Endothelial cell (in vitro differentiated cells): ENCODE measurements at regions not wholly inside any gene's neighbourhood (a gene's known extent, or its start where the extent isn't known, plus 50 kb on each side); places are given as distances from the start of the nearest gene placed in this dataset.

ENCODE experiments used
- DNase-seq: peaks from one replicate; pipeline ENCODE4 v3.0.0; 2021; ENCODE audit warnings: low spot score
- H3K27ac Mint-ChIP-seq: one replicate; pipeline ENCODE4 v1.8.0; 2021; ENCODE audit warnings: mixed read lengths, inconsistent platforms; ENCODE audit not compliant: unreplicated experiment
- H3K27me3 Mint-ChIP-seq: one replicate; pipeline ENCODE4 v1.8.0; 2021; ENCODE audit warnings: mild to moderate bottlenecking, moderate library complexity, mixed read lengths, inconsistent platforms; ENCODE audit not compliant: unreplicated experiment
- H3K36me3 Mint-ChIP-seq: one replicate; pipeline ENCODE4 v1.8.0; 2021; ENCODE audit warnings: mild to moderate bottlenecking, low read depth, mixed read lengths, inconsistent platforms; ENCODE audit not compliant: unreplicated experiment
- H3K4me1 Mint-ChIP-seq: one replicate; pipeline ENCODE4 v1.8.0; 2021; ENCODE audit warnings: mild to moderate bottlenecking, mixed read lengths, inconsistent platforms; ENCODE audit not compliant: unreplicated experiment
- H3K4me3 Mint-ChIP-seq: one replicate; pipeline ENCODE4 v1.8.0; 2021; ENCODE audit warnings: mild to moderate bottlenecking, mixed read lengths, inconsistent platforms; ENCODE audit not compliant: unreplicated experiment
- H3K9me3 Mint-ChIP-seq: one replicate; pipeline ENCODE4 v1.8.0; 2021; ENCODE audit warnings: mixed read lengths, inconsistent platforms; ENCODE audit not compliant: unreplicated experiment
- TF ChIP-seq, protein P1 (sequence below): fragments of 200-600 bp; sonication (generic); IDR thresholded peaks from one replicate; pipeline ENCODE4 v1.5.0; 2021; ENCODE audit warnings: antibody characterized with exemption; ENCODE audit not compliant: unreplicated experiment

DNA sequence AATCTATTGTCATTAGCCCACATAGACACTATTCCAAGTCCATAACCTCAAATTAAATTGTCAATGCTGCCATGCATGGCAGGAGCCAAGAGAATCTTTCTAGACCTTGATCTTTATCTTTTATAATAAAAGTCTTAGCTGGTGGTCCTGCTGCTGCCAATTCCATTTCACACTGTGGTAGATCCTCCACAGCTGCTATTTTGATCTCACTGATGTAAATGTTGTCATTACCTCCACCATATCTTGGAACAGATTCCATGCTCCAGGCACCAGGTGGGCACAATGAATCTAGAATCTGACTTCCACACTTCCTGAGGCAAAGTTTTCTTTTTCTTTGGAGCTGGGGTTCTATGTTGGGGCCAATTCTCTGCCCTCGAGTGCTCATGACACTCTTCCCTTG lies 161.2 kb downstream of the TMTC3 start:
- H3K36me3 Mint-ChIP-seq, result no peaks in the 10 kb centered on the region
- no peaks in the 10 kb centered on the region for H3K9me3 Mint-ChIP-seq
- H3K4me1 Mint-ChIP-seq, result no peaks in the 10 kb centered on the region
- no peaks in the 10 kb centered on the region for H3K27me3 Mint-ChIP-seq
- TF ChIP-seq, protein P1, sequence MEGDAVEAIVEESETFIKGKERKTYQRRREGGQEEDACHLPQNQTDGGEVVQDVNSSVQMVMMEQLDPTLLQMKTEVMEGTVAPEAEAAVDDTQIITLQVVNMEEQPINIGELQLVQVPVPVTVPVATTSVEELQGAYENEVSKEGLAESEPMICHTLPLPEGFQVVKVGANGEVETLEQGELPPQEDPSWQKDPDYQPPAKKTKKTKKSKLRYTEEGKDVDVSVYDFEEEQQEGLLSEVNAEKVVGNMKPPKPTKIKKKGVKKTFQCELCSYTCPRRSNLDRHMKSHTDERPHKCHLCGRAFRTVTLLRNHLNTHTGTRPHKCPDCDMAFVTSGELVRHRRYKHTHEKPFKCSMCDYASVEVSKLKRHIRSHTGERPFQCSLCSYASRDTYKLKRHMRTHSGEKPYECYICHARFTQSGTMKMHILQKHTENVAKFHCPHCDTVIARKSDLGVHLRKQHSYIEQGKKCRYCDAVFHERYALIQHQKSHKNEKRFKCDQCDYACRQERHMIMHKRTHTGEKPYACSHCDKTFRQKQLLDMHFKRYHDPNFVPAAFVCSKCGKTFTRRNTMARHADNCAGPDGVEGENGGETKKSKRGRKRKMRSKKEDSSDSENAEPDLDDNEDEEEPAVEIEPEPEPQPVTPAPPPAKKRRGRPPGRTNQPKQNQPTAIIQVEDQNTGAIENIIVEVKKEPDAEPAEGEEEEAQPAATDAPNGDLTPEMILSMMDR, result no peak
- DNase-seq, result no peak
- no peak overlapping the region for H3K27ac Mint-ChIP-seq
- no peak overlapping the region for H3K4me3 Mint-ChIP-seq

DNA sequence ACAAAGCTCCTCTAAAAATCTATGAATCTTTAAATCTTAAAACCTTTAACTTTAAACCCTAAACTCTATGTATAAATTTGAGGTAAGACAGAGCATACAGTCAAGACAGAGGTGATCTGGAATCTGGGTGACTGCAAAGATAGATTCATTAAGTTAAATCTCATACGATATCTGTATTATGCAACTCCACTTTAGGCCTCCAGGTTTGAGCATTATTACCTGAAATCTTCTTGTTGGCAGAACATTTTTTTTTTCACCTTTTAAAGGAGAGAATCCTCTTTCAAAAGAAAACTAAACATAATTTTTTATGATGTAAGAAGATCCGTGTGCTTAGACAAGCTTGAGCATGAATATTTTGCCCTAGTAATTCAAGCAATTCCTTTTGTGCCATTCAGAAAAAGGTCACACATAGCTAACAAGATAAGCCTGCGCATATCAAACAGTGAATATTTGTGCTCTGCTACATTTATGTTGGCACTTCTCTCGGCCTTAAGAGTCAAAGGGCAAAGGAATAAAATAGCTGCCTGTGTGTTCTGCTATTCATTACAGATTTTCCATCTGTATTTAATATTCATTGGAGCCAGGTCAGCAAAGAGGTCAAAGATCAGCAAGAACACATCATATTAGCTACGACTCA lies 163.3 kb downstream of the TMTC3 start:
- H3K27me3 Mint-ChIP-seq, result no peaks in the 10 kb centered on the region
- DNase-seq, result no peak
- no peaks in the 10 kb centered on the region for H3K9me3 Mint-ChIP-seq
- no peaks in the 10 kb centered on the region for H3K4me1 Mint-ChIP-seq
- no peak overlapping the region for H3K27ac Mint-ChIP-seq
- no peak overlapping the region for H3K4me3 Mint-ChIP-seq
- H3K36me3 Mint-ChIP-seq, result no peaks in the 10 kb centered on the region
- TF ChIP-seq, protein P1, result peak; percentile 21

DNA sequence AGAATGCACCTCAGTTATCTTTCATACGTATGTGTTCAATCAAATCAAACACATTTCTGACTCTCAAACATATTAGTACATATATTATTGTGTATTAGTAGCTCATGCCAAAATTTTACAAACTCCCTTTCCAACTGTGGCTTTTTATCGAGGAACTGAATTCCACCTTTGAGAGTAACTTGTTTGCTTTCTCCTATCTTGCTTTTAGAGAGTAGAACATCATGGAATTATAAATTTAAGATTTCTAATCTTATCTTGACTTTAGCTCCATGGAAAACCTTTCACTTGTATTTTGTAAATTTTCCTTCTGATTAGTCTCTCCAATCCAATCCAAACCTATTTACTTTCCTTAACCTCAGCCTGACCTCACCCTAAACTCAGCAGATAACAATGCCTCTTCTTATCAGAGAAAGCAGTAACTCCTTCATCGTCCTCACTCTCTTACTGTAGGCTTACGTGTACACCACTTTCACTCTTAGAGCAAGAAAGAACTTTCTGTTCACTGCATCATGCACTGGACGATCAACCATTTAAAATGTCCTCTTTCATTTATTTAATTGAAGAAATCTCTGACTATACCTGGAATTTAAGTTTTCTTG lies 164.5 kb downstream of the TMTC3 start:
- Mint-ChIP-seq H3K4me1 (no peaks in the 10 kb centered on the region), H3K27ac (no peak overlapping the region), H3K4me3 (no peak overlapping the region), H3K36me3 (no peaks in the 10 kb centered on the region), H3K9me3 (no peaks in the 10 kb centered on the region), H3K27me3 (no peaks in the 10 kb centered on the region)
- no peak for DNase-seq
- TF ChIP-seq, protein P1, result no peak

DNA sequence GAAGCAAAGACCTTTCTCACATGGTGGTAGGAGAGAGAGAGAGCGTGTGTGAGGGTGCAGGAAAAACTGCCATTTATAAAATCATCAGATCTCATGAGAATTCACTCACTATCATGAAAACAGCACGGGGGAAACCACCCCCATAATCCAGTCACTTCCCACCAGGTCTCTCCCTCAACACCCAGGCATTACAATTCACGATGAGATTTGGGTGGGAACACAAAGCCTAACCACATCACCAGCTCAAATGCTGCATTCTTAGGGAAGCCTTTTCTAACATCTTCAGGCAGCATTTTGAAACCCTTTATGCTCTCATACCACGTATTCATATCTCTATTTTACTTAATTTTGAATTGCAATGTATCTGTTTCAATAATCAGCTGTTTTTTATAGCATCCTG lies 165.9 kb downstream of the TMTC3 start:
- TF ChIP-seq, protein P1, result no peak
- H3K4me1 Mint-ChIP-seq, result no peaks in the 10 kb centered on the region
- no peak overlapping the region for H3K27ac Mint-ChIP-seq
- H3K9me3 Mint-ChIP-seq, result no peaks in the 10 kb centered on the region
- DNase-seq, result no peak
- H3K27me3 Mint-ChIP-seq, result no peaks in the 10 kb centered on the region
- no peaks in the 10 kb centered on the region for H3K36me3 Mint-ChIP-seq
- H3K4me3 Mint-ChIP-seq, result no peak overlapping the region

DNA sequence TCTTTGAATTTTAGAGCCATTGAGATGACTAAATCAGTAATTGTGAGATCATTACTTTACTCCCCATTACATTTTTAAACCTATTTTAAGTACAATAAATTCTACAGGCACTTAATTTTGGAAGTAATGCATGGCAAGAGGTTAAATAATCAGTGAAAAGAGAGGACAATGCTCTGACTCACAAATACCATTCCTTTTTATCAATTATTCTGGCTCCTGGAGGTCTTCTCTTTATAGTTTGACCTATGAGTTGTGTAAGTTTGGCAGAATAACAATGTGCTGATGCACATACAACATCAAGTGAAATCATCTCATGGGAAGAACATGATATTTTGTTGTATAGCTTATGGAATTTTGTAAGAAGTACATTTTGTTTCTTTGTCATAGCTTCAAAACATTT lies 166.7 kb downstream of the TMTC3 start:
- DNase-seq, result no peak
- no peaks in the 10 kb centered on the region for H3K4me1 Mint-ChIP-seq
- no peaks in the 10 kb centered on the region for H3K27me3 Mint-ChIP-seq
- no peak overlapping the region for H3K27ac Mint-ChIP-seq
- TF ChIP-seq, protein P1, result no peak
- no peaks in the 10 kb centered on the region for H3K36me3 Mint-ChIP-seq
- no peaks in the 10 kb centered on the region for H3K9me3 Mint-ChIP-seq
- H3K4me3 Mint-ChIP-seq, result no peak overlapping the region
